Neural progenitor cell (in vitro differentiated cells): ENCODE measurements at regions not wholly inside any gene's neighbourhood (a gene's known extent, or its start where the extent isn't known, plus 50 kb on each side); places are given as distances from the start of the nearest gene placed in this dataset.

Experiments used
- DNase-seq: peaks from one replicate; pipeline ENCODE4 v3.0.0-alpha.2; 2016; ENCODE audit warnings: low spot score
- H2AFZ ChIP-seq: fragments of 200-600 bp; sonication (generic); replicated peaks from 2 replicates; pipeline ENCODE4 v1.6.1; 2016; ENCODE audit warnings: antibody characterized with exemption
- H3F3A ChIP-seq: fragments of 200-600 bp; sonication (generic); 2 replicates; pipeline ENCODE4 v1.6.1; 2016; ENCODE audit warnings: antibody characterized with exemption, low read depth
- H3K27ac ChIP-seq: fragments of 200-600 bp; sonication (generic); 2 replicates; pipeline ENCODE4 v1.5.1; 2016; ENCODE audit warnings: mild to moderate bottlenecking
- H3K27me3 ChIP-seq: fragments of 200-600 bp; sonication (generic); 2 replicates; pipeline ENCODE4 v1.6.1; 2016; ENCODE audit warnings: mild to moderate bottlenecking, moderate library complexity
- H3K36me3 ChIP-seq: fragments of 200-600 bp; sonication (generic); 2 replicates; pipeline ENCODE4 v1.5.1; 2016
- H3K4me1 ChIP-seq: fragments of 200-600 bp; sonication (generic); 2 replicates; pipeline ENCODE4 v1.6.1; 2016; ENCODE audit warnings: mixed run types
- H3K4me2 ChIP-seq: fragments of 200-600 bp; sonication (generic); 2 replicates; pipeline ENCODE4 v1.6.1; 2016
- H3K4me3 ChIP-seq: fragments of 200-600 bp; sonication (generic); 2 replicates; pipeline ENCODE4 v1.5.1; 2016
- H3K79me2 ChIP-seq: fragments of 200-600 bp; sonication (generic); 2 replicates; pipeline ENCODE4 v1.6.1; 2016; ENCODE audit warnings: low read depth
- H3K9ac ChIP-seq: fragments of 200-600 bp; sonication (generic); 2 replicates; pipeline ENCODE4 v1.6.1; 2016
- H3K9me3 ChIP-seq: fragments of 200-600 bp; sonication (generic); 2 replicates; pipeline ENCODE4 v1.5.1; 2016; ENCODE audit warnings: low read depth
- H4K20me1 ChIP-seq: fragments of 200-600 bp; sonication (generic); 2 replicates; pipeline ENCODE4 v1.6.1; 2016; ENCODE audit warnings: low read depth
- H3K27ac Mint-ChIP-seq: 3 replicates; pipeline ENCODE4 v1.8.0; 2021; ENCODE audit warnings: mixed read lengths
- H3K27me3 Mint-ChIP-seq: 2 replicates; pipeline ENCODE4 v1.8.0; 2022; ENCODE audit warnings: low read depth, mild to moderate bottlenecking, inconsistent platforms, moderate library complexity, mixed read lengths; ENCODE audit not compliant: insufficient read depth
- H3K36me3 Mint-ChIP-seq: 3 replicates; pipeline ENCODE4 v1.8.0; 2021; ENCODE audit warnings: mixed read lengths
- H3K4me1 Mint-ChIP-seq: 3 replicates; pipeline ENCODE4 v1.8.0; 2021; ENCODE audit warnings: mixed read lengths
- H3K4me3 Mint-ChIP-seq: 3 replicates; pipeline ENCODE4 v1.8.0; 2021; ENCODE audit warnings: mild to moderate bottlenecking, moderate library complexity, mixed read lengths
- H3K9me3 Mint-ChIP-seq: 3 replicates; pipeline ENCODE4 v1.8.0; 2020; ENCODE audit warnings: mixed read lengths
- EZH2 ChIP-seq: fragments of 200-600 bp; sonication (generic); IDR thresholded peaks from 2 replicates; pipeline ENCODE4 v1.6.1; 2017; ENCODE audit warnings: antibody characterized with exemption, mild to moderate bottlenecking, moderate library complexity
- EZH2phosphoT487 ChIP-seq: fragments of 200-600 bp; sonication (generic); IDR thresholded peaks from 2 replicates; pipeline ENCODE4 v1.6.1; 2017; ENCODE audit warnings: antibody characterized with exemption
- TF ChIP-seq, protein P1 (sequence below): fragments of 200-600 bp; sonication (generic); IDR thresholded peaks from 2 replicates; pipeline ENCODE4 v1.5.1; 2017; ENCODE audit warnings: antibody characterized with exemption, mild to moderate bottlenecking

DNA sequence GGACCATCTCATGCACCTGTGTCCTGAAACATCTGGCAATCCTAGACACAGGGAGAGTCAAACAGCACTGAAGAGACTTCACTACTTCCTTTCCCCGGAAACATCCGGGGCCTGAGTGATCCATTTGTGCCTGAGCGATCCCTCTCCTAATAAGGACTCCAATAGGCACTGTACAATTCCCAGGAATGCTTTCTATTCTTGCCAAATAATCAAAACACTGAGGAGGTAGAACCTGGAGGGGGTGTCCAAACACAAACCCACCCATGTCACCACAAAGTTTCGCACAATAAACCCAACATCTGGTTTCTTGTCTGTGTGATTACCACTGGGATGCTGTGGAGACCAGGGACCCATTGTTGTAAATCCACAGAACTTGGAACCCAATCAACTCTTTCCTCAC, 205.0 kb downstream of the OPA1 start:
- peaks cover 12% of the 10 kb centered on the region for H3F3A ChIP-seq
- no peaks in the 10 kb centered on the region for H3K79me2 ChIP-seq
- H3K4me3 Mint-ChIP-seq = no peak overlapping the region
- no peaks in the 10 kb centered on the region for H4K20me1 ChIP-seq
- H3K4me1 Mint-ChIP-seq = peaks cover 24% of the 10 kb centered on the region
- H3K27me3 Mint-ChIP-seq = peaks cover 17% of the 10 kb centered on the region
- H3K27me3 ChIP-seq = no peaks in the 10 kb centered on the region
- TF ChIP-seq, protein P1, sequence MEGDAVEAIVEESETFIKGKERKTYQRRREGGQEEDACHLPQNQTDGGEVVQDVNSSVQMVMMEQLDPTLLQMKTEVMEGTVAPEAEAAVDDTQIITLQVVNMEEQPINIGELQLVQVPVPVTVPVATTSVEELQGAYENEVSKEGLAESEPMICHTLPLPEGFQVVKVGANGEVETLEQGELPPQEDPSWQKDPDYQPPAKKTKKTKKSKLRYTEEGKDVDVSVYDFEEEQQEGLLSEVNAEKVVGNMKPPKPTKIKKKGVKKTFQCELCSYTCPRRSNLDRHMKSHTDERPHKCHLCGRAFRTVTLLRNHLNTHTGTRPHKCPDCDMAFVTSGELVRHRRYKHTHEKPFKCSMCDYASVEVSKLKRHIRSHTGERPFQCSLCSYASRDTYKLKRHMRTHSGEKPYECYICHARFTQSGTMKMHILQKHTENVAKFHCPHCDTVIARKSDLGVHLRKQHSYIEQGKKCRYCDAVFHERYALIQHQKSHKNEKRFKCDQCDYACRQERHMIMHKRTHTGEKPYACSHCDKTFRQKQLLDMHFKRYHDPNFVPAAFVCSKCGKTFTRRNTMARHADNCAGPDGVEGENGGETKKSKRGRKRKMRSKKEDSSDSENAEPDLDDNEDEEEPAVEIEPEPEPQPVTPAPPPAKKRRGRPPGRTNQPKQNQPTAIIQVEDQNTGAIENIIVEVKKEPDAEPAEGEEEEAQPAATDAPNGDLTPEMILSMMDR = no peak
- TF ChIP-seq EZH2phosphoT487 (no peak), EZH2 (no peak)
- H3K36me3 Mint-ChIP-seq = no peaks in the 10 kb centered on the region
- H3K9me3 ChIP-seq = no peaks in the 10 kb centered on the region
- no peaks in the 10 kb centered on the region for H3K9me3 Mint-ChIP-seq
- DNase-seq = no peak
- no peak overlapping the region for H3K4me2 ChIP-seq
- no peak overlapping the region for H2AFZ ChIP-seq
- no peak overlapping the region for H3K27ac Mint-ChIP-seq
- no peak overlapping the region for H3K27ac ChIP-seq
- no peaks in the 10 kb centered on the region for H3K36me3 ChIP-seq
- no peak overlapping the region for H3K9ac ChIP-seq
- no peak overlapping the region for H3K4me3 ChIP-seq
- H3K4me1 ChIP-seq = peaks cover 15% of the 10 kb centered on the region

GRCh38 chr3:193800138-193801043, 207.4 kb downstream of the OPA1 start:
- no peaks in the 10 kb centered on the region for H3K36me3 Mint-ChIP-seq
- no peak overlapping the region for H3K9ac ChIP-seq
- no peaks in the 10 kb centered on the region for H3K9me3 ChIP-seq
- H3K4me1 Mint-ChIP-seq = peaks cover 20% of the 10 kb centered on the region
- no peaks in the 10 kb centered on the region for H3K36me3 ChIP-seq
- no peaks in the 10 kb centered on the region for H3K9me3 Mint-ChIP-seq
- no peaks in the 10 kb centered on the region for H3K79me2 ChIP-seq
- no peaks in the 10 kb centered on the region for H3K27me3 ChIP-seq
- no peak overlapping the region for H3K27ac Mint-ChIP-seq
- peaks cover 7% of the 10 kb centered on the region for H3K4me1 ChIP-seq
- no peaks in the 10 kb centered on the region for H3F3A ChIP-seq
- H3K4me3 ChIP-seq = no peak overlapping the region
- no peak for DNase-seq
- H3K27ac ChIP-seq = no peak overlapping the region
- no peak overlapping the region for H3K4me3 Mint-ChIP-seq
- peaks cover 10% of the 10 kb centered on the region for H3K27me3 Mint-ChIP-seq
- TF ChIP-seq, protein P1 = no peak
- TF ChIP-seq EZH2 = no peak
- TF ChIP-seq EZH2phosphoT487 = no peak
- H2AFZ ChIP-seq = no peak overlapping the region
- no peaks in the 10 kb centered on the region for H4K20me1 ChIP-seq
- no peak overlapping the region for H3K4me2 ChIP-seq

GRCh38 chr3:193801097-193801496, 208.1 kb downstream of the OPA1 start:
- TF ChIP-seq, protein P1 = no peak
- TF ChIP-seq EZH2phosphoT487 = no peak
- no peak for TF ChIP-seq EZH2
- H3K4me1 ChIP-seq = peaks cover 7% of the 10 kb centered on the region
- H3K79me2 ChIP-seq = no peaks in the 10 kb centered on the region
- no peak overlapping the region for H3K4me2 ChIP-seq
- Mint-ChIP-seq H3K9me3 (no peaks in the 10 kb centered on the region), H3K27me3 (peaks cover 8% of the 10 kb centered on the region), H3K4me3 (no peak overlapping the region), H3K36me3 (no peaks in the 10 kb centered on the region), H3K27ac (no peak overlapping the region), H3K4me1 (peaks cover 20% of the 10 kb centered on the region)
- no peak for DNase-seq
- H3K9ac ChIP-seq = no peak overlapping the region
- H3F3A ChIP-seq = no peaks in the 10 kb centered on the region
- no peak overlapping the region for H3K4me3 ChIP-seq
- no peak overlapping the region for H3K27ac ChIP-seq
- H3K27me3 ChIP-seq = no peaks in the 10 kb centered on the region
- H2AFZ ChIP-seq = no peak overlapping the region
- no peaks in the 10 kb centered on the region for H3K9me3 ChIP-seq
- H4K20me1 ChIP-seq = no peaks in the 10 kb centered on the region
- no peaks in the 10 kb centered on the region for H3K36me3 ChIP-seq
